ENCODE measurements at regions not wholly inside any gene's neighbourhood (a gene's known extent, or its start where the extent isn't known, plus 50 kb on each side); places are given as distances from the start of the nearest gene placed in this dataset.

- no peak for DNase-seq
These were observed 293.5 kb downstream of the RNF144A start for GRCh38 chr2:7210712-7211111.

- no peak for DNase-seq
These were observed 308.6 kb downstream of the RNF144A start for GRCh38 chr2:7225848-7226247.

- DNase-seq, result no peak
These were observed 309.3 kb downstream of the RNF144A start for GRCh38 chr2:7226501-7226900.

GRCh38 chr2:7233126-7233525 is 315.9 kb downstream of the RNF144A start:
- DNase-seq, result no peak

GRCh38 chr2:7237466-7237865 is 320.3 kb downstream of the RNF144A start:
- no peak for DNase-seq

- no peak for DNase-seq
These were observed 321.9 kb downstream of the RNF144A start for GRCh38 chr2:7239078-7239477.

- no peak for DNase-seq
These were observed 324.0 kb downstream of the RNF144A start for GRCh38 chr2:7241041-7241745.

- no peak for DNase-seq
These were observed 325.1 kb downstream of the RNF144A start for GRCh38 chr2:7242189-7242867.

- DNase-seq, result no peak
These were observed 326.1 kb downstream of the RNF144A start for GRCh38 chr2:7243276-7243675.

GRCh38 chr2:7256377-7256776 is 339.2 kb downstream of the RNF144A start:
- no peak for DNase-seq

GRCh38 chr2:7262727-7263126 is 345.5 kb downstream of the RNF144A start:
- DNase-seq, result no peak

- DNase-seq, result no peak
These were observed 347.6 kb downstream of the RNF144A start for GRCh38 chr2:7264791-7265190.

- DNase-seq, result peak; percentile 35
These were observed 348.1 kb downstream of the RNF144A start for GRCh38 chr2:7265286-7265685.

- DNase-seq, result no peak
These were observed 352.0 kb downstream of the RNF144A start for GRCh38 chr2:7269106-7269643.

GRCh38 chr2:7270011-7270431 is 352.8 kb downstream of the RNF144A start:
- DNase-seq, result no peak

- no peak for DNase-seq
These were observed 355.0 kb downstream of the RNF144A start for GRCh38 chr2:7272210-7272609.

GRCh38 chr2:7278984-7279383 is 361.8 kb downstream of the RNF144A start:
- DNase-seq, result no peak

- no peak for DNase-seq
These were observed 362.3 kb downstream of the RNF144A start for GRCh38 chr2:7279421-7279949.

- no peak for DNase-seq
These were observed 363.6 kb downstream of the RNF144A start for GRCh38 chr2:7280790-7281189.

GRCh38 chr2:7281231-7282201 is 364.3 kb downstream of the RNF144A start:
- no peak for DNase-seq

- no peak for DNase-seq
These were observed 368.9 kb downstream of the RNF144A start for GRCh38 chr2:7286120-7286519.

- no peak for DNase-seq
These were observed 371.3 kb downstream of the RNF144A start for GRCh38 chr2:7288484-7288883.

Measured in left kidney (tissue), 1 donor.